ES-I3 (cell line): ENCODE measurements at regions not wholly inside any gene's neighbourhood (a gene's known extent, or its start where the extent isn't known, plus 50 kb on each side); places are given as distances from the start of the nearest gene placed in this dataset.

Experiments used
- H3K36me3 ChIP-seq: 2 replicates; pipeline ENCODE4 v1.6.1; 2013; ENCODE audit warnings: mild to moderate bottlenecking, low read length, control low read depth, moderate library complexity; ENCODE audit not compliant: insufficient read depth
- H3K4me1 ChIP-seq: 2 replicates; pipeline ENCODE4 v1.6.1; 2013; ENCODE audit warnings: mild to moderate bottlenecking, control low read depth, low read length; ENCODE audit not compliant: insufficient read depth
- H3K9ac ChIP-seq: 2 replicates; pipeline ENCODE4 v1.6.1; 2013; ENCODE audit warnings: low read depth, mild to moderate bottlenecking, low read length, moderate library complexity
- H3K9me3 ChIP-seq: 2 replicates; pipeline ENCODE4 v1.6.1; 2013; ENCODE audit warnings: mild to moderate bottlenecking, low read length, moderate library complexity; ENCODE audit not compliant: control insufficient read depth, insufficient read depth

DNA sequence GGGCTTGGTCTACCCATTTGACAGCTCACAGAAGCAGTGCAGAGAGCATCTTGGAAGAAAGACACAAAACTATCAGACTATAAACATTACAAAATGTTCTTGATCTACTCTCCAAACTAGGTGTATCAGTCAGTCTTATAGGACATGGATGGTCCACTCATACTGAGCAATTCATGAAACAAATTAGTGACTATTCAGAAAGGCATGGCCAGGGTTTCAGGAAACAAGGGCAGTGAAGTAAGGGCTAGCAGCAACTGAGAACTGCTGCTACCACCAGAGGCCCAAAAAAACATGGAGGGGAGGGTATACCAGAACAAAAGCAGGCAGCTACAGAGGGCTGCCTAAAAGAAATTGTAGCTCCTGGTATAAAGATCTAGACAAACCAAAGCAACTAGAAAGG, 287.0 kb downstream of the PIK3R1 start:
- Histone ChIP-seq H3K4me1 (no peaks in the 10 kb centered on the region; the same call in 1 of the 2 replicates), H3K9ac (no peak overlapping the region), H3K9me3 (peaks cover 9% of the 10 kb centered on the region; the same call in 1 of the 2 replicates), H3K36me3 (no peaks in the 10 kb centered on the region; the same call in 1 of the 2 replicates)

DNA sequence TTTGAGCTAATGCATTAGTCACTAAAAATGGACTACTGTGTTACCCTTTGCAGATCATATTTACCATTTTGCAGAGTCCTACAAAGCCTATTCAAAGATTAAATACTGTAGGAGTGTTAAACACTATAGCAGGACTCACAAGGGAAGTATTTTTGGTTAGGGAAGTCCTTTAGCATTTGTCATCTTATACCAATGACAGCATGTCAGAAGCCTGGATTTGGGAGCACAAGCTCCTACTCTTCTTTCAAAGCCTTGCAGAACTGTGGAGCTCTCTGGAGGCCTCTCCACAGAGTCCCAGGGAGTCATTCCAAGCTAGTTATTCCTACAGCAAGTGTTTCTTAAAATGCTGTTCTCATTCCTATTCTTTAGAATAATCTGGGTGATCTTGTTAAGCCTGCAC, 288.8 kb downstream of the PIK3R1 start:
- Histone ChIP-seq H3K4me1 (no peaks in the 10 kb centered on the region; the same call in 1 of the 2 replicates), H3K36me3 (no peaks in the 10 kb centered on the region; the same call in 1 of the 2 replicates), H3K9me3 (0 out of 2 replicates have a peak, but pooled peaks cover under 1% of the 10 kb centered on the region), H3K9ac (no peak overlapping the region)

DNA sequence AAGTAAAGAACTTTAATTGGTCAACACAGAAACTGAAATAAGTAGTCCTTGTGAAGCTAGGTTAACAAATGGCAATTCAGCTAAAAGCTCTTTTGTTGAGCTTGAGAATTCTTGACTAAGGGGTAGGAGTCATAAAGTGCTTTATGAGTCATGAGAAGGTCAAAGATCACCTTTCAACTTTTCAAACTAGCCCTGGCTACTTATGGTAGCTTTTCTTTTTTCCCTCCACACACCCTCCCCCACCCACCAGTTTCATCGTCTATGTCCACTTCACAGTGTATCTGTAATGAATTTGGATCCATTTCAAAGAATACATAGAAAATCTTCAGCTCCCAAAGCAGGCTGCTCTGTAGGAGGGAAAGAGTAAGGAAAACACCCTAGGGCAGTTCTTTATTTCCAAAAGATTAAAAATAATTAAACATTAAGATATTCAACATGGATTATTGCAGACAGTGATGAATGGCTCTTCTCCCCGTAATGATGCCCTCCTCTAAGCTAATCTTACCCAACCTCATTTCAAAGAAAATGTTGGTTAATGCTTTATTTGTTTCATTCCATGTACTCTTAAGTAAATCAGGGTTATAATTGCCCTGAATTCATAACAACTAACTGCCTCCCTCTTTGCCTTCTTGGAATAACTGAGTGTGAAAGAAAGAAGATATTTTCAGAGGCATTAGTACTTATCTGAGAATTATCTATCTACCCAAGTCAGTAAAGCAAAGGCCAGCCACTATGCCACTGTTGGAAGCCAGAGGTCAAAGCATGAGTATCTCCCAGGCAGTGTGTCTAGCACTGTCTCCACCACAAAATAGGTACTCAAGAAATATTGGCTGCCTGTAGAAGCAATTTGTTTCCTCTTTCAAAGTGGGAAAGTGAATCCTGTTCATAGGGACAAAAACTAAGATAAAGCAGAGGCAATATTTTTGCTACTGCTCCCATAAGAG, 290.6 kb downstream of the PIK3R1 start:
- Histone ChIP-seq H3K36me3 (no peaks in the 10 kb centered on the region; the same call in 1 of the 2 replicates), H3K9ac (no peak overlapping the region), H3K4me1 (no peaks in the 10 kb centered on the region; the same call in 1 of the 2 replicates)

DNA sequence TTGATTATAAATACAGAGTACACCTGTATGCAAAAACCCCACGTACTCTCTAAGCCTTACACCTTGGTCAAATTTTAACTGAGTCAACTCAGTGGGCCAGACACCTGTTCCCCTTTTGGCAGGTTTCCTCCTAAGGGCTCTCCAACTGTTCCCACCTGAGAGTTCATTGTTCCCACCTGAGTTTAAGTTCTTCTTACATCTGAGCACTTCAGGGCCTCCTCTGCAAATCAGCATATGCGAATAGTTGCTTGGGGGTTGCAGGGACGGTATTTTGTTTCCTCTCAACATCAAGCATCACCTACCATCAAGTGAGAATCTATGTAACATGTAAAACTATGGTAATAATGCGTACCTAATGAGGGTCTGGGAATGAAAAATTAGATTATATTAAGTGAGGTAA, 300.0 kb downstream of the PIK3R1 start:
- Histone ChIP-seq H3K9ac (no peak overlapping the region; the same call in 1 of the 2 replicates), H3K36me3 (no peaks in the 10 kb centered on the region)

More for the DNA sequence above, 290.6 kb downstream of the PIK3R1 start:
- H3K9me3 ChIP-seq, result no peaks in the 10 kb centered on the region

DNA sequence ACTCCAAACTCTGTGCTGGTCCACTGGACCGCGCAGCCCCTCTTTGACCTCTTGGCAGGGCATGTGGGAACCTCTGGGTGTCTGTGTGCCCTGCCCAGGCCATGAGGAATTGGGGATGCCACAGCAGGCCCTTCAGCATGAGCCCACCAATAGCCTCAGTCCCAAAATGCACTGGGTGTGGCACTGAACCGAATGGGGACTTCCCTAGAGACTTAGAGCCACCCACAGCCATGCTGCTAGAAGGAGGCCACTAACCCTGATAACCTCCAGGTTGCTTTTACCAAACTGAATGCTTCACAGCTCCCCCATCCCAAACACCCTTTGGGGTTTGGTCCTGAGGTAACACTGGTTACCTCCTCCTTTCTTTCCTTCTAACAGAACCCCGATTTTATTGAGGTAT, 302.7 kb downstream of the PIK3R1 start:
- H3K4me1 ChIP-seq, result peaks cover 14% of the 10 kb centered on the region
- H3K9me3 ChIP-seq, result no peaks in the 10 kb centered on the region
- H3K36me3 ChIP-seq, result no peaks in the 10 kb centered on the region
- H3K9ac ChIP-seq, result no peak overlapping the region

More for the DNA sequence above, 300.0 kb downstream of the PIK3R1 start:
- H3K9me3 ChIP-seq, result no peaks in the 10 kb centered on the region
- H3K4me1 ChIP-seq, result peaks cover 11% of the 10 kb centered on the region

DNA sequence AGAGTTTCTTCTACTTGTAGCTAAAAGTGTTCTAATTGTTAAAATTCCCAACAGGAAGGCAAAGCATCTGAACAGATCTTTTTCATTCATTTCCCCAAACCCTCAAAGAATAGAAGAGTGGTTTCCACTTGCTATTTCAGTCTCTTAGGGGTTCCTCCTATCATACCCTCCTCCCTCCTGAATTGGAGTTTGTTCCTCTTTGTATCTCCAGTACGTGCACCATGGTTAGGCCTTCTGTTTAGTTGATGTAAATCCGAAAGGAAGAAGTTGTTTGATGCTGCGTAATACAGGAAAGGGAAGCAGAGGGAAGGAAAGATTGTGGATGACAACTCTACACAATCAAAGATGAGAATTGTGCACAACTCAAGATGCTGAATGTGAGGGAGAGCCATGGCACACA, 303.6 kb downstream of the PIK3R1 start:
- no peak overlapping the region for H3K9ac ChIP-seq
- H3K36me3 ChIP-seq, result no peaks in the 10 kb centered on the region
- H3K9me3 ChIP-seq, result no peaks in the 10 kb centered on the region
- H3K4me1 ChIP-seq, result peaks cover 14% of the 10 kb centered on the region

DNA sequence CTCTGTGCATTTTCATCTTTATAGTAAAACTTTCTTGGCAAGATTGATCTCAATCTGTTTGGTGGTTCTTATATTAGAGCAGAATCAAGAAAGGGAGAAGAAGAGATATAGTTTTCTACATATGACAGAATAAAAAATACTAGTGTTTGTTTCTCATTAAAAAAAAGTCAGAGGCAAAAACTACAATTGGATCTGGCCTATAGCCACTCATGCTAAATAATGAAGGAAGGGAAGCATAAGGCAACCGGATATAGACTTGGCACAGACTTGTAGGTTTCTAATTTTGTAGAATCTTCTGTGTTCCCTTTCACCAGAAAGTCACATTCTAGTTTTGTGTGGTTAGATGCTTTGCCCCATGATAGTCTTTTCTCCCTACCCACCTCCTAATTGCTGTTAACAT, 306.2 kb downstream of the PIK3R1 start:
- 0 out of 2 replicates have a peak, but pooled peaks cover 3% of the 10 kb centered on the region for H3K4me1 ChIP-seq
- H3K36me3 ChIP-seq, result no peaks in the 10 kb centered on the region
- H3K9ac ChIP-seq, result no peak overlapping the region
- no peaks in the 10 kb centered on the region for H3K9me3 ChIP-seq

DNA sequence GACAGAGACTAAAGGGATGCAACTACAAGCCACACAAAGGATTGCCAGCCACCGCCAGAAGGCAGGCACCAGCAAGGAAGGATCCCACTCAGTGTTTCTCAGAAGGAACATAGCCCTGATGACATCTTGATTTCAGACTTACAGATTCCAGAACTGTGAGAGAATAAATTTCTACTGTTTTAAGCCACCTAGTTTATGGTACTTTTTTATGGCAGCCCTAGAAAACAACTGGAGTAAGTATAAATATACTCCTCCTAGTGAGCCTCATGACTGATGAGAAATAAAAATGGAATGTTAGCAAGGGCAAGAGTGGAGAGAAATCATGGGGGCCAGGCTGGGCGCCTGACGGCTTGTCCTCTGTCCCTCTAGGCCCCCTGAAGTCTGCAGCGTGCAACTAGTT, 307.3 kb downstream of the PIK3R1 start:
- 0 out of 2 replicates have a peak, but pooled peaks cover 3% of the 10 kb centered on the region for H3K4me1 ChIP-seq
- H3K36me3 ChIP-seq, result no peaks in the 10 kb centered on the region
- H3K9ac ChIP-seq, result no peak overlapping the region
- H3K9me3 ChIP-seq, result no peaks in the 10 kb centered on the region

DNA sequence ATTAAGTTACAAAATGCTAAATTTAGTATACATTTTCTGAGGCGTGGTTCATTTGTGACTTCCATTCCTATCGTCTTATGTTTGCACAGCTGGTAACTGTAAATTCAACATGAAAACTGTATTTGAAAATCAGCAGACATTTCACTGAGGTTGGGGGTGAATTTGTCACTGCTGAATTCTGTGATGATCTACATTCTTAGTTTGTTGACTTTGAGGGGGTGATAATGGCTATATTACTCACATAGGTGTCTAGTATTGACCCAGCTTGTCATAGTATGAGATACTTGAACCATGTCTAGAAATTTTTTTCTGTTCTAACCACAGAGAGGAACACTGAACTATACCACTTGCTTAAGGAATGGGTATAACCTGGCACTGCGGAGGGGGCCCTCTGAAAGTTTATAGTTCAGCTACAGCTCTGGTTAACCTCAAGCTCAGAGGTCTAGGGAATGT, 313.3 kb downstream of the PIK3R1 start:
- no peak overlapping the region for H3K9ac ChIP-seq
- H3K9me3 ChIP-seq, result no peaks in the 10 kb centered on the region
- peaks cover 8% of the 10 kb centered on the region for H3K4me1 ChIP-seq
- H3K36me3 ChIP-seq, result no peaks in the 10 kb centered on the region

DNA sequence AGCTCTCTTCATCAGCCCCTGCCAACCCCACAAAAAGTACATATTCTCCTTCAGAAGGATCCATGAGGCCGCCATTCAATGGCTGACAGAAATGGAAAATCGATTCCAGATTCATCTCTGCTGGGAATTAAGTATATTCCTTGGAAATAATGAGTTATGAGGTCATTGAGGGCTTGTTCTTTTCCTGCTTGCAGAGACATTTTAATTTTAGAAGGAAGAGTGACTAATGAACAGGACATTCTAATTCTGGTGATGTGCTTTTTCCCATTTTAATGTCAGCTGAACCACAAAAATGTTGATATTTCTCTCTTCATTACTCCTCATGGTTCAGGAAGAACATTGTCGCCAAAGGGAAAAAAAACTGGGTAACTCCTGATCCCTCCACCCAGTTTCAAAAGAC, 314.0 kb downstream of the PIK3R1 start:
- H3K9me3 ChIP-seq, result no peaks in the 10 kb centered on the region
- H3K9ac ChIP-seq, result no peak overlapping the region
- peaks cover 15% of the 10 kb centered on the region for H3K4me1 ChIP-seq
- no peaks in the 10 kb centered on the region for H3K36me3 ChIP-seq

DNA sequence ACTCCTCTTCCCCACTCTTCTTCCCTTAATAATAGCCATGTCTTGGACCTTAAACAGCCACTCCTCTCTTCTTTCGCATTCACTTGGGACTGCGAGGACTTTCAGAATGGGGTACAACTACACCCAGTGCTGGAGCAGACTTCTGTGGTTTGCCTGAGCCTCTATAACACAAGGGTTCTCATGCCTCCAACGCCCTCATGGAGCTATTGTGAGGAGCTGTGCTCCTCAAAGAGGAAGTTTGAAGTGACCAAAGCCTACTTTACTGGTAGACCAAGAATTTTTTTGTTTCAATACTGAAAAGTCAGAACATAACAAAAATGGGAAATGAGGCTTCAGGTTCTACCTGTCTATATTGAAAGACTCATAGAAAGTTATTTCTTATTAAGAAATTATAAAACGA, 316.4 kb downstream of the PIK3R1 start:
- Histone ChIP-seq H3K36me3 (no peaks in the 10 kb centered on the region), H3K4me1 (peaks cover 27% of the 10 kb centered on the region), H3K9ac (no peak overlapping the region), H3K9me3 (no peaks in the 10 kb centered on the region)

DNA sequence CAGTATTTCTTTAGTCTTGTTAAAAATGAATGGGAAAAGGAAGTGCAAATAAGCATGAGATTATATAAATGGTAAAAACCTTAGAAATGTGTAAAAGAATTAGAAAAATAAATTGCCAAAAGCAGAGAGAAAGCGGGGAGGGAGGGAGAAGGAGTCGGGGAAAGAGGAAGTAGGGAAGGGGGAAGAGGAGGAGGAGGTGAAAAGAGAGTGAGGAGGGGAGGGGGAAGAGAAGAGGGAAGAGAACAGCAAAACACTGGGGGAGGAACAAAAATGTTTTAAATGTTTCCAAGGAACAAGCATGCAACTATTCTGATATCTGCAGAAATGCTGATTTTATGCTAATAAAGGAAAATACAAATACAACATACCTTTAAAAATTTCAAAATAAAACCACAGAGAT, 317.5 kb downstream of the PIK3R1 start:
- H3K36me3 ChIP-seq, result no peaks in the 10 kb centered on the region
- no peak overlapping the region for H3K9ac ChIP-seq
- no peaks in the 10 kb centered on the region for H3K9me3 ChIP-seq
- H3K4me1 ChIP-seq, result peaks cover 27% of the 10 kb centered on the region

DNA sequence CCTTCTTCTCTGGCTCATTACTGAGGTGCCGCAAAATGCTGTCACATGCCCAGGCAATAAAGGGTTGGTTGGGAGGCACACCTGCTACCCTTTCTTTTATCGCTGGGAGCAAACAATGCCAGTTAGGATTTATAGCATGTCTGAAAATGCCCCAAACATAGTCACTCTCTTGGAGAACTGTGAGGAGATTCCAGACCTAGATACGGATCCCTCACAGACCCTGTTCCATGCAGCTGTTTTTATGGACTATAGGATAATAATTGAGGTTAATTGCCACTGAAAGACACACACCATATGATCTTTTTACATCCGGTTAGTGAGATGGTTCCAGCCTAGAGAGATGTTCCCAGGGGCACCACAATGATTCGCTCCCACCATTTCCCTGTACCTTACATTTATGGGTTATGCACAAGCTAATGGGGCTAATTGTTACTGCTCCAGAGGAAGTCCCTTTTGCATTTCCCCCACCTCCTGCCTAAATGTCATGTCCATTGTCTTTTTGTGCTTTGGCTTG, 318.1 kb downstream of the PIK3R1 start:
- Histone ChIP-seq H3K9me3 (no peaks in the 10 kb centered on the region), H3K36me3 (no peaks in the 10 kb centered on the region), H3K9ac (no peak overlapping the region), H3K4me1 (peaks cover 27% of the 10 kb centered on the region)

DNA sequence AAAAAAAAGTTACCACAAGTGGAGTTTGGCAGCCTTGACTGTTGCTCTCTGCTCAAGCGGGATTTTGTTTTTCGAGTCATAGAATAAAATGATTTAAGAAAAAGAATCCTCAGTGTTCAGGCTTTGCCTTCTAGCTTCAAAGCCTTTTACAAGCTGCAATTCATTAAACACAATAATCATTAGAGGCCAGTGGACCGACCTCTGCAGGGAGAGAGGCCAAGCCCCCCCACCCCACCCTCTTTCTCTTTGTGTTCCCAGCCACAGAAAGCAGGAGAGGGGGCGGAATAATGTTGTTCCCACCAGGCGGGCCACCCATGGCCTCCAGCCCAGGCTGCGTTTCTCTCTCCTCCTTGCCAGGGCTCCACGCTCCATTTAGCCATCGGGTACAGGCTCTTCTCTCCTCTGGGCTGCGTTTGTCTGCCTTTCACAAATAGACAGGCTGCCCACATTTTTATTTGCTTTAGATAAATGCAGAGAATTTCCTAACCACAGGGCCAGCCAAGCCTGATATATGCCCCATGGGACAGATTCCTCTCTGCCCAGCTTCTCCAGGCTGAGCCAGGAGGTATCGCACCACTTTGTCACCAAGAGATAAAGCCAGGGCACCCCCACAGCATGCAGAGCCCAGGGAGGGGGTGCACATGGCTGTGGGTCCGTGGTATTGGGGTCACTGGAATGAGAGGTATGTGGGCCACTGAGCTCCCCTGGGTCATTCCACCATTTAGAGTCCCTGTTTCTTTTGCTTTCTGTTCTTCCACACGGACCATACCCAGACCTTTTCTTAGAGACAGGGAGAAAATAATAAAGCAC, 318.8 kb downstream of the PIK3R1 start:
- no peak overlapping the region for H3K9ac ChIP-seq
- H3K9me3 ChIP-seq, result no peaks in the 10 kb centered on the region
- H3K4me1 ChIP-seq, result peaks cover 27% of the 10 kb centered on the region
- no peaks in the 10 kb centered on the region for H3K36me3 ChIP-seq
